ENCODE measurements at regions not wholly inside any gene's neighbourhood (a gene's known extent, or its start where the extent isn't known, plus 50 kb on each side); places are given as distances from the start of the nearest gene placed in this dataset.
"Not testable (repeated sequence)": the region's sequence is repeated elsewhere in the genome, so short reads cannot be mapped to it uniquely, and the experiment has no call there.

DNA sequence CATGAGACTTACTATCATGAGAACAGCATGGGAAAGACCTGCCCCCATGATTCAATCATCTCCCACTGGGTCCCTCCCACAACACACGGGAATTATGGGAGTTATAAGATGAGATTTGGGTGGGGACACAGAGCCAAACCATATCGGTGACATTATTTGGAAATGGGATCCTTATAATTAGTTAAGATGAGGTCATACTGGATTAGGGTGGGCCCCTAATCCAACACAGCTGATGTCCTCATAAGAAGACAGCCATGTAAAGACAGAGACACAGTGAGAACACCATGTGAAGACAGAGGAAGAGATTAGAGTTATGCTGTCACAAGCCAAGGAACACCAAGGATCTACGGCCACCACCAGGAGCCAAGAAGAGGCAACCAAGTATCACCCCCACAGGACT lies 161.7 kb downstream of the SPTSSA start:
- no peak for DNase-seq

DNA sequence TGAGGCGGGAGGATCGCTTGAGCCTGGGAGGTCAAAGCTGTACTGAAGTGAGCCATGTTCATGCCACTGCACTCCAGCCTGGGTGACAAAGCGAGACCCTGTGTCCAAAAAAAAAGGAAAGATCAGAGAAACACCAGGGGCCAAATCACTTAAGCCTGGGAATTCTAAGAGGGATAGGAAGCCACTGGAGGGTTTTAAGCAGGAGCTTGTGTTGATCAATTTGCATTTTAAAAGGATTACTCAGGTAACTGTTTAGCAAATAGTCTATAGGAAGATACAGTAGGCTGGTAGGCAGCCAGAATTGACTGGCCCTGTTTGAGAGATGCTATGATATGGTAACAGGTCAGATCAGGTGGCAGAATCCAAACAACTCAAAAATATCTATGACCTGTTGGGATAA lies 162.7 kb downstream of the SPTSSA start:
- no peak for DNase-seq

DNA sequence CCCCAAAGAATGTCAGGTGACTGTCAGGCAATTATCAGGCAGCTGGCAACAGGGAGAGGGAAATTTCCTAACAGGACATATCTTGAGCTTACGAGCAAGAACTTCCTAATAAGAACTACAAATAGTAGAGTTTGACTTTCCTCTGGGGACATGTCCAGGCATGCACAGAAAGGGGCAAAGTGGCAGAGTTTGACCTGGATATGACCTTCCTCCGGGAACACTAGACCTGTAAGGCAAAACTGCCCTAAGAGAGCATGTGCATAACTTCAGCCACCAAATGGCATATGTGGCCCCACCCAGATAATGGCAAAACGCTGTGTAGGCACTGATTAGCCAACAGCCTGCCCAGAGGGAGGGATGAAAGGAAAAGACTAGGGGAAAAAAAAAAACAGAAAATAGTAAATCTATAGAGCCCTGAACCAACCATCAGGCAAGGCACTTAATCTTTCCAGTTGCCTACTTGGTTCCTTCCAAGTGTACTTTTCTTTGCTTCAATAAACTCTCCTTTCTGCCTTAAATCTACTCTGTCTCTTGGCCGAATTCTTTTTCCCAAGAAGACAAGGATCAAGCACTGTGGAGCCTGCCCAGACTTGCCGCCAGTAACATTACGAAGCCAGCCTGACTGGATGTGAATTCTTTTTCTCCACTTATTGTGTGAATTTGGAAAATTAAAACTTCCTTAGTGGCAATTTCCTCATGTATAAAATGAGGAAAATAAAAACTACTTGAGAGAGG lies 164.1 kb downstream of the SPTSSA start:
- DNase-seq: no peak

DNA sequence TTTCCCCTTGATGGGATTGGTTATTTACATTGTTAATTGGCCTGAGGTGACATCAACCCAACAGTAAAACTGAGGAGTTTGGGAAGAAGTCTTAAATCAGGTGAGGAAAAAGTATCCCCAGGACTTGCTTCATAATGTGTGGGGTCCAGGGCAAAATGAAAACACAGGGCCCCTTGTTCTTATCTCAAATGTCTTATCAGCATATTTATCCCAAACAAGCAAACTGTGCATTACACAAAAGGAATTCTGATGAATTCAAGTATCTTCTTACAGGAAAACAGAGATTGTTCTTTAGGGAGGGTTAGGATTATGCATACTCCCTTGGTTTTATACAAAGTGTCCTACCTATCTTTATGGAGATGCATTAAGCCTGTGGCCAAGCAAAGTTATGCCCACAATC lies 178.4 kb downstream of the SPTSSA start:
- no peak for DNase-seq

DNA sequence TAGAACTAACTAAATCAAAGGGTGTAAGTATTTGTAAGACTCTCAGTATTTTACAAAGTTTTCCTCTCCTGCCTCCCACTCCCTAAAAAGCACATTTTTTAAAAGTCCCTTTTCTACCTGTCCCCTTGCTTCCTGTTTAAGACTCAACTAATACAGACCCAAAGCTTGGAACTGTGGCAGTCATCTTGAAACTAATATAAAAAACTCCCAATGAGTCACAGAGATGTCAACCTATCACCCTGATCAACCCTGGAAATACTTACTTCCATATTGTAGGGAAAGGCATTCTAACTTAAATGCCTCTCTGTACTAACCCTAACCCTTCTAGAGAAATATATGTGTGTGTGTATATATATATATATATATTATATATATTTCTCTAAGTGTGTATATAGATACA lies 184.8 kb downstream of the SPTSSA start:
- no peak for DNase-seq

DNA sequence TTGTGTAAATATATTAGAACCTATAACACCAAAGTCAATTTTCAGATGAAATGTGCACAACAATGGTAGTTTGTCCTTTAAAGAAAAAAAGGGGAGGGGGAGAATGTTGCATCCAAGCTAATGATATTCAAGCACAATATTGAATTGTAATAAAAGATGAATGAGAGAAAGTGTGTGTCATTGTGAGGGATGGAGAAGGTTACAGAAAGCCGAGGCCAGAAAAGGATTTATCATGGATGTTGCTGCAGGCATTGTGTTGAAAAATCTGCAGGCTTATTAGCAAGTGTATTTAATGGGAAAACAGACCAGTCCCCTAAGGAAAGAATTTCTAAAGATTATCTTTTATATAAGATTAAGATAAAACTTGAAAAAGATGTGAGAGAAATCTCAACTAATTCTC lies 186.5 kb downstream of the SPTSSA start:
- no peak for DNase-seq

DNA sequence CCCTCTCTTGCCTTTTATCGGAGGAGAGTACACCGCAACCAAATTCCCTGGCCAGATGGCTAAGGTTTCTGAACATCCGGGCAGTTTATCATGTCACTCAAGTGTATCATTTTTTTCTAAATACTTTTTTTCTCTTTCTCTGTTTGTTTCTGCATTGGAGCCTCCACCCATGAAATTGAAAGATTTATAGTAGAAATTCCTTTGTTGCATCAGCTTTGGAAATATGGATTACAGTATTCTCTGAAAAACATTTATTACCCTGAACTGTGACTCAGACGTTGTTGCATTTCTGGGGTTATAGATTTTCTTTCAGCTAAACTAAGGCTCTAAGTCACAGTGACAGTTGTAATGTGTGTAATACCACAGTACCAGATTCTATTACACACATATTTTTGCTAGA lies 187.0 kb downstream of the SPTSSA start:
- no peak for DNase-seq

DNA sequence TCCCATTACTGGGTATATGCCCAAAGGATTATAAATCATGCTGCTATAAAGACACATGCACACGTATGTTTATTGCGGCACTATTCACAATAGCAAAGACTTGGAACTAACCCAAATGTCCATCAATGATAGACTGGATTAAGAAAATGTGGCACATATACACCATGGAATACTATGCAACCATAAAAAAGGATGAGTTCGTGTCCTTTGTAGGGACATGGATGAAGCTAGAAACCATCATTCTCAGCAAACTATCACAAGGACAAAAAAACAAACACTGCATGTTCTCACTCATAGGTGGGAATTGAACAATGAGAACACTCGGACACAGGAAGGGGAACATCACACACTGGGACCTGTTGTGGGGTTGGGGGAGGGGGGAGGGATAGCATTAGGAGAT lies 188.3 kb downstream of the SPTSSA start:
- not testable (repeated sequence) for DNase-seq

DNA sequence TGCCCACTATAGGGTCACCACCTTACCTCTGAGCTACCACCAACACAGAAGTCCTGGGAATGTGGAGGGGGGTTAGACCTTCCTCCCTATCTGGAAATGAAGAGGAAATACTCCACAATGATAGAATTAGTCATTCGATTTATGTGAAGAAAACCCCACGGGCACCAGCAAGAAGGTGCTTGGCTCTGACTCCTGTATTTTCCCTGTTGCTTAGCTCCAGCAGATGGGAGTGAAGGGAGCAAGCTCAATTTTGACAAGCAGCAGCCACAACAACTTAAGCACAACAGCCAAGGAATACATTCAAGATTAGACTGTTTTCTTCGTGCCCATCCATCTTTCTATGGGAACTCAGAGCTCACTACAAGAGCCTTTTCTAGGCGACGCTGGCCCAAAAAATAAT lies 191.7 kb downstream of the SPTSSA start:
- DNase-seq: no peak

DNA sequence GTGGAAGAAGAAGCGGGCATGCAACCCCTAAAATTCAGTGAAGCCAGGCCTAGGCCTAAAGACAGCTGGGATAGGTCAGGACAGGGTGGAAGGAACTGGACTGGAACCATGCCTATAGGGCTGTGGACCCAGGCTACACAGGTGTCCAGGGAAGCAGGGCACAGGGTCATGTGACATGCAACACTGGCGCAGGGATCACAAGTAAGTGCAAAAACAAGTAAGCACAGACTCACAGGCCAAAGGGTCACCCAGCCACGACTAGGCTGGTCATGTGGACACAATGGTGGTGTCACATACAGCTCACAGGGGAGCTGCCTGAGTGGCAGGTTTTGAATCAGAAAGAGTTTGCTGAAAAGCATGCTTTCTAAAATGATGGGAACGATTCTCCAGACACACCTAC lies 195.7 kb downstream of the SPTSSA start:
- no peak for DNase-seq

DNA sequence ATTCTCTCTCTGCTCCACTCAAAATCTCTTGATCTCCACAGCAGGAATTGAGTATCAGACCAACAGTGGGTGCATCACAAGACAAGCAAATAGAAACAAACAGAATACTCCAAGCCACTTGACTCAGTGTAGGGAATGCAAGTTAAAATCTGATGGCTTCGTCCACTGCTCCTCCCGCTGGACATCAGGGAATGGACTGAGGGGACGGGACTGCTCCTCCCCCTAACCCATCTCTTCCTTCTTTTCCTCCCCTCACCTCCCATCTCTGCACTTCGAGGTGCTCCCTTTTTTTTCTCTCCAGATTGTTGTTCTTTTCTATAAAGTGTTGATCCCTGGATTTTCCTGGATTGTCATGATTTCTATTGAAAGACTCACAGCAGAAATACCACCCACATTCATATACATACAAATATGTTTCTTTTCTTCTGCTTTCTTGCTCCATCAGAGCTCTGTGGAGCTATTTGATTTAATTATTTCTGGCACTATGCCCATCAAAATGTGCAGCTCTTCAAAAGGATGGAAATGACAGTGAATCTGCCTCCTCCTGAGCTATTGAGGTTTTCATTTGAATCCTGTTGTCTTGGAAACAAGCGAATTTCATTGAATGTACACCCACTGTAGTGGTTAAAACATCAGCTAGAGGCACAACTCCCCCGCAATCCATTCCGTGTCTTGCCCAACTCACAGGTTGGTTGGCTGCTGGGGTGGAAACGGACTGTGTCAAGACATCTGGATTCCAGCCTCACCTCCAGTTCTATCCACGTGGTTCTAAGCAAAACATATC lies 199.7 kb downstream of the SPTSSA start:
- no peak for DNase-seq

DNA sequence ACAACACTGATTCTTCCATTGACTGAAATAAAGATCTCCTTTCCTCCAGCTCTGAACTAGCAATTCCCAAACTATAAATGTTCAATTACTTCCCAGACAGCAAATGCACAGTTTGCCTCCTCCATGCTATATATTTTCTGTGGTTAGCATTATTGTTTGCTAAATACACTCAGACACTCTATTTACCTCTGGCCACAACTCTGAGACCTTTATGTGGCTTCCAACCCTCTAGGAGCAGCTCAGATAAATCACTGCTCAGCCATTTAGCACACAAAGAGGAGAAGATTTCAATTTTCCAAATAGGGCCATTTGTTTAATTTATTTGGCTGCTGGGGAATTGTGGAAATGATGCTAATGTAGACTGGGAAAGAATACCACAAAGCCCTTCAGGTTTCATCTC lies 202.0 kb downstream of the SPTSSA start:
- no peak for DNase-seq

DNA sequence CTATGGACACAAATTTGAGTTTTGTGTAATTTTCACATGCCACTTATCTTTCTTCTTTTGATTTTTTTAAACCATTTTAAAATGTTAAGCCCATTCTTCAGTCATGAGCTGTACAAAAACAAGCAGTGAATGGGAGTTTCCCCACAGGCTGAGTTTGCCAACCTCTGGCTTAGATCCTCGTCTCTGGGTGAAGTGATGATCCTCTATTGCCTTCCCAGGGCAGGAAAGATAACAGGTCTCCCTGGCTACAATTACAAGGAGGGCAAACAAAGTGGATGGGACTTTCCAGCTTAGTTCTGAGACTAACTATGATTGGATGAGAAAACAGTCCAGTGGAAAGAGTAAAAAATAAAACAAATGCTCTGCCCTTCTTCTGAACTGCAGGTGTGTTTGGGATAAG lies 203.7 kb downstream of the SPTSSA start:
- no peak for DNase-seq

DNA sequence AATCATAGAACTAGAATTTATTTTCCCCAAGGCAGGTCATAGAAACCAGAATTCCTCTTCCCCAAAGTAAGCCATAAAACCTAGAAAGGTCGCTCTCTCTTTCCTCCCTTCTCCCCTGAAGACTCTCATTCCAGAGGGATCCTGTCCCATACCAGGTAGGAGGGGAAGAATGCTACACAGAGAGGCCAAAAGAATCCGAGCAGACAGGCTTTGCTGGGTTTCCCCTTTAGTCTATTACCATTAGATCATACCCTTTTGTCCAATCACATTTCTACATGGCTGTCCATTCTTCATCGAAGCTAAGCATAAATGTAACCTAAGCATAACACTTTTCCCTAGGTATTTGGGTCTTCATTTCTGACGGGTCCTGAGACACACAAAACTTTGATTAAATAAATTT lies 204.5 kb downstream of the SPTSSA start:
- DNase-seq: no peak

DNA sequence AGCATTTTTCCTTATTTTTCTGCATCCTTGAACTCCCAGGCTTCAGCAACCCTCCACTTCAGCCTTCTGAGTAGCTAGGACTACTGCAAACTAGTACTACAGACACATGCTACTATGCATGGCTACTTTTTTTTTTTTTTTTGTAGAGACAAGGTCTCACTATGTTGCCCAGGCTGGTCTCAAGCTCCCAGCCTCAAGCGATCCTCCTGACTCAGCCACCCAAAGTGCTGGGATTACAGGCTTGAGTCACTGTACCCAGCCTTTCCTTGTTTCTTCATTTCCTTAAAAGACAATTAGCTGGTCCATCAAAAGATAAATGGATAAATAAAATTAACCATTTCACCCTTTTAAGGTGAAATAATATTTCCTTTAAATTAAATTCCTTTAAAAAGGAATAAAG lies 205.8 kb downstream of the SPTSSA start:
- DNase-seq: no peak

DNA sequence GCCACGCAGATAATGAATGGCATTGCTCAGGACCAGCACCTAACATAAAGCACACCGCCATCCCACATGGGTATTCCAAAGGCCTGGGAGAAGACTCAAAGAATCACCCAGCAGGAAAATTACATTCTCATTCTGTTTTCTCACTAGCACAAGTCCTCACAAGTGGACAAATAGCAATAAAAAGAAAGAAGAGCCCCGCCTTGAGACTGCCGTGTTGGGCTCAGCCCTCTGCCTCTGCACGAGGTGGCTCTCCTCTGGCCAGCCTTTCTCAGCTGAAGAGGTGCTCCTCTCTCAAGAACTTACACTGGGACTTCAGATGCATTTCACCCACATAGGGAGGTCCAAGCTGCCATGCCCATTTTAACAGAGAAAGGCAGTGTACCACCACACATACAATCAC lies 207.5 kb downstream of the SPTSSA start:
- no peak for DNase-seq

DNA sequence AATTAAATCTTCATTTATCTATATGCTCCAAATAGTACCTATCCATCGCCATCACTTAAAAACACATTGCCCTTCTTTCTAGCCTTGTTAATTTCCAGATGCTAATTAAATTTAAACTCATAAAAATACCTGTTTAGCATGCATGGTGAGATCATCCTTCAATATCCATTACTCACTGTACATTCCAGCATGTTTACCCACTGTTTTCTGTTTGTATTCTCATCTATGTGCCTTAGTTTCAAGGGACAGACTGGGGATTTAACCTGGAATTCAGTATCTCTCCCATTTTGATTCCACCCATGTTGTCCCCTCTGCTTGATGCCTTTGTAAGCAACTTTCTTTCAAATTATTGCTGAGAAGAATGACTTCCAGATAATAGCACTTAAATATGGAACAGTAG lies 208.0 kb downstream of the SPTSSA start:
- DNase-seq: no peak

DNA sequence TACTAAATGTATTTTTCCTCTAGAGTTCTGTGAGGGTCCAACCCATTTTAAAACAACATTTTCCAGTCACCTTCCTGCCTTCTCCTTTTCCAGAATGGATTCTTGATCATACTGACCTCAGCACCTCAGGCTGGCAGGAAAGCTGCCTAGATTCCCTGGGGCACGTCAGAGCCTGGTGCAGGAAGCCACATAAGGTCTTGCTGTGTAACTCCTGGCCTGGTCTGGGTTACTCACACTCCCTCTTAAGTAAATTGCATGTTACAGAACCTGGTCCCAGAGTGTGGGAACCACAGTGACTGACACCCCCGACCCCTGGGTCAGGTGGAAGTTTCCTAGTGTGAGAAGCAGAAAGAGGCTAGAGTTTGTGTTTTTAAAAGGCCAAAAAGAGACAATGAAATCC lies 209.8 kb downstream of the SPTSSA start:
- DNase-seq: no peak

DNA sequence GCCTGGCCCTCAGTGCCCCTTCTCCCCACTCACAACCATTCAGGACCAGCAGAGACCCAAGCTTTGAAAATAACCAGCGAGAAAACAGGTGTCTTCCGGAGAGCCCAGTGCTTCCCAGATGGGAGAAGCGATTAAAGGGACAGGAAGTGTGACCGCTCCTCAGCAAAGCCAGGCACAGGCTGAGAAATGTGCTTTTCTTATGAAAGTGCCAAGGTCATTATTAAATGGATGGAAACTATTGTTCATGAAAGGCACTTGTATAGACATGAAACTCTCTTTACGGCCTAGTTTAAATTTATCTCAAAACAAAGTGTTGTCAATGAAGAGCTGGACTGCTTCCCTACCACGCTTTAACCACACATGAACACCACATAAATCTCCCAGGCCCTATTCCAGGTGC lies 210.4 kb downstream of the SPTSSA start:
- DNase-seq: no peak

DNA sequence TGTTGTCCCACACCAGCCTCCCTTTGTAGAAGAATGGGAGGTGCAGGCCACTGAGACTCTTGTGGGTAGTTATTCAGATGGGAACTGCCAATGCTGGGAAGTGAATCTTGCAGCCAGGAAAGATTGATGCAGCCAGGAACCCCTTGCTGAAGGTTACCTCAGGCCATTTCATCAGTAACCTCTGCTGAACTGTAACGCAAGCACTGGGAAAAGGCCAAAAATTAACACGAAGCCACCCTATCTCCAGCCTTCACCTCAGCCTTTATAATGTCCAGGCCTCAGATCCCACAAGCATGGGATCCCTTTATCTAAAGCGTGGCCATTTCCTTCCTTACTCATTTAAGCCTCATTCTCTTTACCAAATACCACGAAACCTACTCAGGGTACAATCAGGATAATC lies 211.1 kb downstream of the SPTSSA start:
- DNase-seq: no peak

DNA sequence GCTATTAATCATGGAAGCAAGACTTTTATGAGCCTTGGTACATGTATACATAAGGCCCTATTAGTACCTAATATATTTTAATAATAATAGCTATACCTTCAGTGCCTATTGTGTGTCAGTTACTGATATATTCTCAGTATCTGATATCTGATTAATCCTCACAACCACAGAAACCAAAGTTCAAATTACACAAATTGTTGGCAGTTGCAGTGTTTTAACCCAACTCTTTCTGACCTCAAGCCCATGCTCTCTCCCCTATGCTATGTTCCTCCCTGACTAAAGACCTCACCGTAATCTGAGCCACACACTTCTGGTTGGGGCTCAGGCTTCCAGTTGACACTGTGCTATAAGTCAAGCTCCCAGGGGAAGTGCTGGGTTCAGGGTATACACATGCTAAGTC lies 214.4 kb downstream of the SPTSSA start:
- DNase-seq: no peak

DNA sequence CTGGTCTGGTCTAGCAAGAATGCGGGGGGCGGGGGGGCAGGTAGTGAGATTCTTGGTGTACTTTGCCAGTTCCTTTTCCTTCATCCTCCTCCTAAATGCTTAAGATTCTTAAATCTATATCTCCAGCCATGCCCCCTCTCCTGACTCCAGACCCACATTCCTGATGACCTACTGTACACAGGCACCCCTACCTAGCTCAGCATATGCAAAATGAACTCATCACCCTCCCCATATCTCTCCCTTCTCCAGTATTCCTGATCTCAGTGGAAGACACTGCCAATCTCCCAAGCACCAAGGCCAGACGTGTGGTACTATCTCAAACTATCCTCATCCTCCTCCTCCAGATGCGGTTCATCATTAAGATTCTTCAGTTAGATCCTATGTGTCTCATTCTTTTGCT lies 215.8 kb downstream of the SPTSSA start:
- no peak for DNase-seq

DNA sequence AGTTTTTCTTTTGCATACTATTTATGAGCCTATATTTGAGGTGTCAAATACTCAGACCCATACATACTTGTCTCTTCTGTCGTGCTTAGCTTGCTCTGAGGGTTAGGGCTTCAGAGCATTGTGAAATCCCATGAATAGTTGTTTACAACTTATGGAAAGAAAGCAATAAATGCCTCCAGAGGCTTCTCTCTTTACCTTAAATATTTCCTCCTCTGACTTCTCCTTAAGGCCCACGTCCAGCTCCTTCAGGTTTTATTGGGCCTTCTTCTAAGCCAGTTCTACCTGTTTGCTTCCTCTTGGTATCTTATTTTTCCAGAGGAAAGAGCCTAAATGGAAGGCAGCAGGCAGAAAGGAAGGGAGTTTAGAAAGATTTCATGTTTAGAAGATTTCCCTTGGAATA lies 218.6 kb downstream of the SPTSSA start:
- DNase-seq: no peak

DNA sequence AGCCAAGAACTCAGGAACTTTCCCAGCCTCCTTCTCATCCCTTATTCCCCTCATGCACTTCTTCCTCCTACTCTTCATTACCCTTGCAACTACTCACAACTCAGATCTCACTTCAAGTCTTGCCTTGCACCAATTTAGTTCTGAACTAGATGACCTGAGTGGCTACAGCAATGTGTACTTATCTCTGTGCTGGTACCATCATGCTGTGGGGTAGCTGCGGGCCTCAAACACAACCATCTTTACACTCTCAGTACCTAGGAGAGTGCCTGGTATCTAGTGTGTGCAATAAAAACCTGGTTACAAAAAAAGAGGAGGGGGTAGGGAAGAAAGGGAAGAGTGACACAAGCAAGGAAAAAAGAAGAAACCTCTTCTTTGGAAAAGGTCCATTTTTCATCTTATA lies 219.0 kb downstream of the SPTSSA start:
- no peak for DNase-seq

DNA sequence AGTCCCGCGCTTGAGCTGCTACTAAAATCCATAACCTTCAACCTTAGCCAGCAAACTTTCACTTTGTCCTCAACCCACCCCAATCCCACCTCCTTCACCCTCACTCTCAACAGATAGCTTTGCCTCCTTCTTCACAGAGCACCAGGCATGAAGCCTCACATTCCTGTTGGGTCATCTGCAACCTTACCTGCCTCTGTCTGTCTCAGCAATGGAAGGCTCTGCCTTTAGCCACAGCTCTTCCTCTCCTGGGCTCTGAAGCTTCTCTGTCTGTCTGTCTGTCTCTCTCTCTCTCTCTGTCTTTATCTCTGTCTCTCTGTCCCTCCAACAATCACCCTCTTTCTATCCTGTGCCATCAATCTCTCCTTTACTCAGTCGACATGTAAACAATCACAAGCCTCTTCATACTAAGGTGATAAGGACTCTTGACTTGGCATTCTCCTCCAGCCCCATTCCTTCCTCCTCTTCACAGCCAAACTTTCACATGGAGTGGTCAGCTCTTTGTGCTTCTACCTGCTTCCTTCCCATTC lies 220.8 kb downstream of the SPTSSA start:
- DNase-seq: no peak

All from NCI-H774 (cell line).